ENCODE measurements at regions not wholly inside any gene's neighbourhood (a gene's known extent, or its start where the extent isn't known, plus 50 kb on each side); places are given as distances from the start of the nearest gene placed in this dataset.

DNA sequence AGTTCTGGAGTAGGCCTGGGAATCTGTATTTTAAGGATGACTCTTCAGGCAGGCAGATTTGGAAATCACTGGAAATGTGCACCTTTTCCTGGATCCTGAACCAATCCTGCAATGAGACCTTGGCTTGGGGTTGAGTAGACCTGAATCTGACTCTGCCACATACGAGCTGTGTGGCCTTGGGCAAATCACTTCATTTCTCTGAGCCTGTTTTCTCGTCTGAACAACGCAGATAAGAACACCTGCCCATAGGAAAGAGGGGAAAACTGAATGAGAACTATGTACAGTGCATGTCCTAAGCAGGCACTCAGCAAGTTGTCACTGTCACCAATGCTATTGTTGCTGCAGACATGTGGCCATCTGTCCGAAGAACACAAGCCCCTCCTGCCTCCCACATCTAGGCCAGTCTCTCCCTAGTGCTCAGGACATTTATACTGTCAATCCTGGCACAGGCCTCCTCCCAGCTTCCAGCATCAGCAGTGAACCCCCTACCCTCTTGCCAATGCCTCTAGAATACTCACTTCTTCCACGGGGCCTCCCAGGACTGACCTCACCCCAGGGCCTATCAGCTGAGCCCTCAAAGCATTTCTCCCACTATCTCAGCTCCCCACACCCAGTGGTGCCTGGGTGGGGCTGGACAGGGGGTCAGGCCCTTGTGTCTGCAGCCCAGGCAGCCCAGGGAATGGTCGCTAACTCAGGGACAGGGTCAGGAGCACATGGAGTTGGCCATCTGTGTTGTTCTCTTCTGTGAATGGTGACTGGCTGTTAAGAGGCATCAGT, 88.8 kb upstream of the ZBTB40 start:
- no peak for ATAC-seq

GRCh38 chr1:22363403-22364325, 88.0 kb upstream of the ZBTB40 start:
- ATAC-seq, result no peak

- ATAC-seq, result no peak
Measured at GRCh38 chr1:22364326-22364650, 87.4 kb upstream of the ZBTB40 start.

DNA sequence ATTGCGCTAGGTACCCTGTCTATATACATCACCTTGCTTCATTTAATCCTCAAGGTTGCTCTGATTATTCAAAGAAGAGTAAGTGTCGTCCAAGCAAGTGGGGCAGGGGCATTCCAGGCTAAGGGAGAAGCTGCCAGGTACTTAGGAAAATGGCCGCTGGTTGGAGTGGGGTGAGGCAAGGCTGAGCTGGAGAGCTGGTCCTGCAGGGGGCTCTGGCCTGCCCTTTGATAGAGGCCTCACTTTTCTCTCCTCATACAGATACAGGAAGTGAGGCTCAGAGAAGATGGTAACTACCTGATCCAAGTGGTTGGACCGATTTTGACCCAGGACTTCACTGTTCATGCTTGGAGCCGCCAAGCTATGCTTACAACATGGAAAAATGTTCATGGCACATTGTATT, 86.9 kb upstream of the ZBTB40 start:
- no peak for ATAC-seq

DNA sequence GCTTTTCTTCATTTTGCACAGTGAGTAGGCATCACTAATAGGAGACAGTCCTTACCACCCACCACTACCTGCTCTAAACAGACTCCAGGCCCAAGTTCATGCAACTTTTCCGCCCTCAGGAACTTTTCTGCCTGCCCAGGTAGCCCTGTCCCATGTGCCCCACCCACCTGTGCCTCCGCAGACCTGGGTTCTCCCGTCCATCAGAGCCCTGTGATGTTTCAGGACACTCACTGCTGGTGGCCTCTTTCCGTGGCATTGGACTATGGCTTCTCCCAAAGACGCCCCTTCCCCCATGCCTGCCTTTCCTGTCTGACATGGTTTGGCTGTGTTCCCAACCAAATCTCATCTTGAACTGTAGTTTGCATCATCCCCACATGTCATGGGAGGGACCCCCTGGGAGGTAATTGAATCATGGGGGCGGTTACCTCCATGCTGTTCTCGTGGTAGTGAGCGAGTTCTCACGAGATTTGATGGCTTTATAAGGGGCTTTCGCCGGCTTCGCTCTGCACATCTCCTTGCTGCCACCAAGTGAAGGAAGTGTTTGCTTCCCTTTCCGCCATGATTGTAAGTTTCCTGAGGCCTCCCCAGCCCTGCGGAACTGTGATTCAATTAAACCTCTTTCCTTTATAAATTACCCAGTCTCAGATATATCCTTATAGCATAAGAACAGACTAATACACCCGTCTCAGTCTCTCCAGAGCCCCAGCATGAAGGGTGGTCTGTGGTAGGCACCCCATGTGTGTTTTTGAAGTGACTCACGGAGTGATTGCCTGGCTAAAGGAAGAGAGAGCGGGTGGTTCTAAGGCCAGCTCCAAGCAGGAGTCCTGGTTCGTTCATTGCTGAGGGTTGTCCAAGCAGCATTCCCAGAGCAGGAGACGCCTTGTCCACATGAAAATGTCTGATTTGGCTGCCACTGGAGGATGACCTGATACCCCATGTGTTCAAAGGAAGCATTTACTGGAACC, 86.0 kb upstream of the ZBTB40 start:
- no peak for ATAC-seq

- ATAC-seq, result no peak
Measured at GRCh38 chr1:22366346-22366745, 85.3 kb upstream of the ZBTB40 start.

- no peak for ATAC-seq
Measured at GRCh38 chr1:22368125-22368524, 83.5 kb upstream of the ZBTB40 start.

DNA sequence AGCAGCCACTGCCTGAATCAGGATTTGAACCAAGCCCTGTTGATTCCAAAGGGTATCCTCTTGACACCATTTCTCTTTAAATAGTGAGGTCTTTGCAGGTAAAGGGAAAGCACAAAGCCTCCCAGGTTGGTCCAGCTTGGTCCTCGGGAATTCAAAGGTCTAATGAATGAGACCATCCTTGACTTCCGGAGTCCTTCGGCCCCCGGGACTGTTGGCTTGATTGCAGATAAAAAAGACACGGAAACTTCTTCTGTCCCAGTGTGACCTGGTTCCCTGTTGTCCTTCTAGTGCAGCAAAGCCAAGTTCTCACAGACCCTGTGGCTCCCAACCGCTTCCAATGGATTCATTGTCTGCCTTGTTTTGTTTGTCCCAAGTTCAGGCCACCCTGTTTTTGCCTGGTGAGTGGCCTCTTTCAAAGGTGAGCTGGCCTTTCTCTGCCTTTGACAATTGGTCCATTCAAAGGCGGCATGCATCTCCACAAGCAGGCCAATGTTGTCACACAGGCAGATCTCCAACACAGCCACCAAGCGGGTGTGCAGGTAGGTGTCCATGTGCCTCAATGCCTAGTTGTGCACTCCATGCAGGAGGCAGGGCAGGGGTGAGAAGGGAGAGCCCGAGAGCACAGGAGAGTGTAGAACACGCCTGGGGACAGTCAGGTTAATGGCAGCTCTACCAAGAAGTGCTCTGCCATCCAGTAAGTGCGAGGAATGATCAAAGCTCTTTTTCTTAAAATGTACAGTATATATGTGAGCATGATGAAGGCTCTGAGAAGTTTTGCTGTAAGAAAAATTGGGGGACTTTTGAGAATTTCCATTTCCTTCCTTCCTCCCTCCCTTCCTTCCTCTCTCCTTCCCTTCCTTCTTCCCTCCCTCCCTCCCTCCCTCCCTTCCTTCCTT, 82.1 kb upstream of the ZBTB40 start:
- ATAC-seq, result no peak

DNA sequence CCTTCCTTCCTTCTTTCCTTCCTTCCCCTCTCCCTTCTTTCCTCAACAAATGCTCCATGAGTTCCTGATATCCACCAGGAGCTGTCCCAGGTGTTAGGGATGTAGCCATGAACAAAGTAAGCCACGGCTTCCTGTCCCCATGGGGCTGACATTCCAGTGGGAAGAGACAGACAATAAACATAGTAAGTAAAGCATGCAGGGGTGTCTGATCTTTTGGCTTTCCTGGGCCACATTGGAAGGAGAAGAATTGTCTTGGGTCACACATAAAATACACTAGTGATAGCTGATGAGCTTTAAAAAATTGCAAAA, 81.5 kb upstream of the ZBTB40 start:
- no peak for ATAC-seq

DNA sequence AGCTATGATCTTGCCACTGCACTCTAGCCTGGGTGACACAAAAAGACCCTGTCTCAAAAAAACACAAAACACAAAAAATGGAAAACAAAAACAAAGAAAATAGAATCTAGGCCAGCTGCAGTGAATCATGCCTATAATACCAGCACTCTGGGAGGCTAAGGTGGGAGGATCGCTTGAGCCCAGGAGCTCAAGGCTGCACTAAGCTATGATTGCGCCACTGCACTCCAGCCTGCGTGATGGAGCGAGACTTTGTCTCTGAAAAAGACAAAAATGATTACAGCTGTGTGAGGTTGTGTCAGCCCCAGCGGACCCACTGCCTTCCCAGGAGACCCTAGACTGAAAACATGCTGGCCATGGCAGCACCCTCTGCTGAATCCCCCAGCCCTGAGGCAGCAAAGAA, 80.2 kb upstream of the ZBTB40 start:
- ATAC-seq, result no peak

DNA sequence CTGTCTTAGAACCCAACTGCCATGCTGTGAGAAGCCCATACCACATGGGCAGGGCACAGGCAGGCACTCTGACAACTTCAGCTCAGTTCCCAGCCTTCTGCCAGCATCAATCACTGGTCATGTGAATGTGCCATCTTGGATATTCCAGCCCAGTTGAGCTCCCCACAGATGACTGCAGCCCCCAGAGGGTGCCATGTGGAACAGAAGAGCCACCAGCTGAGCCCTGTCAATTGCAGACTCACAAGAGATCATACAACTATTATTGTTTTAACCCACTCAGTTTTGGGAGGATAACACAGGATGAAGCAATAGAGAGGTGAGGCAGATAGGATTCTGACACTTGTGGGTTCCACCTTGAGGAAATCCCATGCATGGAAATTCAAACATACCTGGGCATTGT, 78.4 kb upstream of the ZBTB40 start:
- no peak for ATAC-seq

GRCh38 chr1:22374001-22374400, 77.7 kb upstream of the ZBTB40 start:
- no peak for ATAC-seq

GRCh38 chr1:22375601-22376000, 76.0 kb upstream of the ZBTB40 start:
- no peak for ATAC-seq

DNA sequence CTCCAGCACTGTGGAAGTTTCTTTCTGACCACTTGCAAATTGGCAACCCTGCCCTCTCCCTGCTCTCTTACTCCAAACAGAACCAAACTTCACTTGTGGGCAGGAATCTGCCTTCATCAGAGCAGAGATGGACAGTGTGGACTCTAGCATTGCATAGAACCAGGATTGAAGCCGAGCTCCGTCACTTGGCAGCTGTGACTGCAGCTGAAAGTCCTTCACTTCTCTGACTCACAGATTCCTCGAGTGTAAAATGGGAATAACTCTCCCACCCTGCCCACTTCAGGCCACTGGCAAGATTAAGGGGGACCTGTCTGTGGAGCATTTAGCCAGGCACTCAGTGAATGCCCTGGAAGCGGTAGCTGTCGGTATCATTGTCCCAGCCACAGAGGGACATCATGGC, 75.7 kb upstream of the ZBTB40 start:
- no peak for ATAC-seq

- no peak for ATAC-seq
Measured at GRCh38 chr1:22376546-22376945, 75.1 kb upstream of the ZBTB40 start.

GRCh38 chr1:22376976-22377375, 74.7 kb upstream of the ZBTB40 start:
- ATAC-seq, result no peak

DNA sequence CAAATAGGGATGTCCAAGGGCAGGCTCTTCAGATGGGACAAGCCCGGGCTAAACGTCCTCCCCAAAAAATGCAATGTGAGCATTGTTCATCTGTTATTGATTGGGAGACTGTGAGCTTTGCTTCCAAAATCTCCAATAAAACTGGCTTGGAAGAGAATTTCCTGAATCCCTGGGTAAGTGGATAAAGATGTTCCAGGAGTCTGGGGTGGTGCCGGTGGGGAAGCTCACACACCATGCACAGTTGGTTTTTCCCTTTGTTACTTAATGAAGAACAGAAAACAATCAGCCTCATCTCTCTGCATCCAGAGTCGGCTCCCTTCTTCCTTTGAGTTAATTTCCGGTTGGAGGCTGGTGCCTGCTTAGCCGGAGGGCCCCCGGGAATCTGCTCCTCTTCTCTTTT, 72.1 kb upstream of the ZBTB40 start:
- ATAC-seq, result no peak

- ATAC-seq, result no peak
Measured at GRCh38 chr1:22380024-22380785, 71.4 kb upstream of the ZBTB40 start.

DNA sequence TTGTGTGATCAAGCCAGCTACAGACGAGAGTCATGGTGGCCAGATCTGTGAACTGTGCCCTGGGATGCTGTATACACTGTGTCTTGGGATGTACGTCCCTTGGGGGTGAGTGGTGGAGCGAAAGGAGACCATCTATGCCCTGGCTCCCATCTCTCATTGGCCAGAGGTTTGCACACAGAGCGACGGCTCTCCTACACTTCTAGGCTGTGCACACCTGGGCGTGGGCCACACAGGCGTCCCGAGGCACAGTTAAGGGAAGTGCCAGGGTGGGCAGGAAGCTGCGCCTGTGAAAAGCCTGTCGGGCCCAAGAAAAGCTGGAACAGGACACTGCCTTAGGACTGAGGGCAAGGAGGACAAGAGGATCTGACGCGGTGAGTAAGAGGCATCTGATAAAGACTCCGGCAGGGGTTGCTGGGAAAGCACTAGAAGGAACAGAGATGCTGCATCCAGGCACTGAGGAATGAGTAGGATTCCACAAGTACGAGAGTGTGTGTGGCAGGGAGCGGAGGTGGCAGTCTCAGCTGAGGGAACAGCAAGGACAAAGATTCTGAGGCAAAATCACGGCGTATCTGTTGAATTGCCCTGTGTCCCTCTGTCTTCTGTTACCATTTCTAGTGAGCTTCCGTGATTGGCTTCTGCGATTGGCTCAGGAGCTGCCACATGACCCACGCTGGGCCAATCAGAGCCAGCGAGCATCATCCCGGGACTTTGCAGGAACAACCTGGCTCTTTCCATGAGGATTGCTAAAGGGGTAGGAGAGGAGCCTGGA, 67.9 kb upstream of the ZBTB40 start:
- no peak for ATAC-seq

DNA sequence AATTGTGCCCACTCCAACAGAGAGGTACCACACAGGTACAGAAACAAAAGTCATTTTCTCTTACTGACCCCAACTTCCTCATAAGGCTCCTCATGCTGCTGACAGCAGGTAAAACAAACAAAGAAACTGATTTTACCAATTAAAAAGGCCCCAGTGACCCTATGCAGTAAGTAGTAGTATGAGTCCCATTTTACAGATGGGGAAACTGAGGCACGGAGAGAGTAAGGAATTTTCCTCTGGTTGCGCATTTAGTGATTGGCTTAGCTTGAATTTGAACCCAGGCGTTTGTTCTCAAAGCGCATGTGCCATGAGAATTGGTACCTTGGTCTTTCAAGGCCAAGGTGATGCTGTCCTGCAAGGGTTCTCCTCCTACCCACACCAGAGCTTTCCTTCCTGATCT, 66.1 kb upstream of the ZBTB40 start:
- no peak for ATAC-seq

Data from esophagus mucosa (tissue), 1 donor.